ENCODE measurements at regions not wholly inside any gene's neighbourhood (a gene's known extent, or its start where the extent isn't known, plus 50 kb on each side); places are given as distances from the start of the nearest gene placed in this dataset.

DNA sequence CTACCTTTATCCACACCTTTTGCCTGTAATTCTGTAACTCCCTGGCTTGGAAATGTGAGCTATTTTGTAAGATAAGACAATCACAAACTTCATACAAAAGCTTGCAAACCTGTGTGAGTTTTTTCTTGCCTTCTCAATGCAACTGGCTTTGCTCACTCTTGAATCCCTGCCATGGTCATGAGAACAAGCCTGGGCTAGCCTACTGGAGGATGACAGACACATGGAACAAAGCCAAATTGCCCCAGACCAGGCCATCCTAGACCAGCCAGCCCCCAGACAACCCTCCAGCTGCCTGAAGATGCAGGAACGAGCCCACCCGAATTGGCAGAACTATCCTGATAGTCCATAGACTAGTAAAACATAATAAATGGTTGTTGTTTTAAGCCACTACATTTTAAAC, 466.6 kb upstream of the ERCC4 start:
- no peak overlapping the region for H3K4me3 ChIP-seq (replicated peaks in 1 of 3; ENCODE audit: insufficient read depth in 1 of 3, low read depth in 1 of 3, low read length in 3 of 3)
- H3K9me1 ChIP-seq (replicated peaks; ENCODE audit: control insufficient read depth, extremely low read depth, insufficient read depth, low read length), result no peaks in the 10 kb centered on the region
- peaks cover 5% of the 10 kb centered on the region for H3K9me3 ChIP-seq (replicated peaks; ENCODE audit: control insufficient read depth, insufficient read depth, low read length)
- intact Hi-C loops (cut with micrococcal nuclease), result loop anchor here (10.0 kb wide), 1 partner anchor 999 kb away; no protein-coding TSS in a partner anchor
- no peak overlapping the region for H3K27ac ChIP-seq (ENCODE audit: insufficient read depth, low read depth, low read length)
- ChIA-PET CTCF (interaction anchor here (1.0 kb wide), 1 partner anchor 1225 kb away, joined by 3 read pairs; no protein-coding TSS in a partner anchor), POLR2A (no interaction called here)
- no peaks in the 10 kb centered on the region for H3K4me1 ChIP-seq (ENCODE audit: control insufficient read depth, extremely low read depth, insufficient read depth, low read length)
- no peaks in the 10 kb centered on the region for H3K27me3 ChIP-seq (ENCODE audit: control insufficient read depth in 2 of 2, insufficient read depth in 2 of 2, low read length in 2 of 2)
- no peaks in the 10 kb centered on the region for H3K36me3 ChIP-seq (ENCODE audit: control insufficient read depth in 2 of 2, extremely low read depth in 1 of 2, insufficient read depth in 2 of 2, low read length in 2 of 2)
- dilution Hi-C loops (cut with MboI; ENCODE audit: extremely low pct_ligation_motif_present, low sequenced_read_pairs), result no loop called here
- DNase-seq (ENCODE audit: low read depth, low spot score) (no peak), FAIRE-seq (no peak)
- no peaks in the 10 kb centered on the region for H4K20me1 ChIP-seq (replicated peaks; ENCODE audit: control insufficient read depth, extremely low read depth, insufficient read depth, low read length)
- no peak overlapping the region for H2AFZ ChIP-seq (ENCODE audit: low read depth, low read length)
- TF ChIP-seq, protein P1, sequence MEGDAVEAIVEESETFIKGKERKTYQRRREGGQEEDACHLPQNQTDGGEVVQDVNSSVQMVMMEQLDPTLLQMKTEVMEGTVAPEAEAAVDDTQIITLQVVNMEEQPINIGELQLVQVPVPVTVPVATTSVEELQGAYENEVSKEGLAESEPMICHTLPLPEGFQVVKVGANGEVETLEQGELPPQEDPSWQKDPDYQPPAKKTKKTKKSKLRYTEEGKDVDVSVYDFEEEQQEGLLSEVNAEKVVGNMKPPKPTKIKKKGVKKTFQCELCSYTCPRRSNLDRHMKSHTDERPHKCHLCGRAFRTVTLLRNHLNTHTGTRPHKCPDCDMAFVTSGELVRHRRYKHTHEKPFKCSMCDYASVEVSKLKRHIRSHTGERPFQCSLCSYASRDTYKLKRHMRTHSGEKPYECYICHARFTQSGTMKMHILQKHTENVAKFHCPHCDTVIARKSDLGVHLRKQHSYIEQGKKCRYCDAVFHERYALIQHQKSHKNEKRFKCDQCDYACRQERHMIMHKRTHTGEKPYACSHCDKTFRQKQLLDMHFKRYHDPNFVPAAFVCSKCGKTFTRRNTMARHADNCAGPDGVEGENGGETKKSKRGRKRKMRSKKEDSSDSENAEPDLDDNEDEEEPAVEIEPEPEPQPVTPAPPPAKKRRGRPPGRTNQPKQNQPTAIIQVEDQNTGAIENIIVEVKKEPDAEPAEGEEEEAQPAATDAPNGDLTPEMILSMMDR (IDR thresholded peaks at IDR 0.05; ENCODE audit: extremely low read depth in 1 of 2, insufficient read depth in 1 of 2, low read depth in 1 of 2, low read length in 2 of 2), result no peak
- TF ChIP-seq GATA2 (IDR thresholded peaks at IDR 0.05; ENCODE audit: insufficient read depth, insufficient read length, low read depth, low read length) (no peak), POLR2AphosphoS5 (IDR thresholded peaks at IDR 0.05; ENCODE audit: insufficient read depth, low read depth, low read length) (no peak), POLR2A (IDR thresholded peaks at IDR 0.05; ENCODE audit: low read depth, low read length) (no peak), MYC (IDR thresholded peaks at IDR 0.05; ENCODE audit: low read depth, low read length) (no peak), FOS (IDR thresholded peaks at IDR 0.05; ENCODE audit: borderline replicate concordance, insufficient read depth, low read length) (no peak), JUN (IDR thresholded peaks at IDR 0.05; ENCODE audit: borderline replicate concordance, insufficient read depth, insufficient read length, low read depth) (no peak), EZH2 (IDR thresholded peaks at IDR 0.05; ENCODE audit: borderline replicate concordance, low read depth, low read length, severe bottlenecking) (no peak)
- TF ChIP-seq, protein P2, sequence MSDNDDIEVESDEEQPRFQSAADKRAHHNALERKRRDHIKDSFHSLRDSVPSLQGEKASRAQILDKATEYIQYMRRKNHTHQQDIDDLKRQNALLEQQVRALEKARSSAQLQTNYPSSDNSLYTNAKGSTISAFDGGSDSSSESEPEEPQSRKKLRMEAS (IDR thresholded peaks at IDR 0.05; ENCODE audit: insufficient read depth, insufficient read length), result no peak
- H3K79me2 ChIP-seq (ENCODE audit: control insufficient read depth, insufficient read depth, low read length), result no peaks in the 10 kb centered on the region
- H3K9ac ChIP-seq (replicated peaks; ENCODE audit: extremely low read depth, insufficient read depth, low read length), result no peak overlapping the region
- H3K4me2 ChIP-seq (ENCODE audit: insufficient read depth, low read length), result no peak overlapping the region
- no TSS peak for BruUV-seq (replicated peaks)

Data from endothelial cell of umbilical vein (primary cell).